Skin epidermis (tissue), 12 donors: ENCODE measurements at regions not wholly inside any gene's neighbourhood (a gene's known extent, or its start where the extent isn't known, plus 50 kb on each side); places are given as distances from the start of the nearest gene placed in this dataset.
"Not testable (repeated sequence)": the region's sequence is repeated elsewhere in the genome, so short reads cannot be mapped to it uniquely, and the experiment has no call there.

ENCODE experiments used
- H3K27ac ChIP-seq, 21 experiments: fragments of 200-600 bp; sonication (generic) in 11 of 21; one replicate each; pipeline ENCODE4 v1.5.0; 2020; ENCODE audit warnings: mild to moderate bottlenecking in 3 of 21, inconsistent platforms in 2 of 21, moderate library complexity in 2 of 21
- H3K4me3 ChIP-seq, 7 experiments: fragments of 200-600 bp; sonication (generic) in 2 of 7; one replicate each; pipeline ENCODE4 v1.5.0; 2020; ENCODE audit warnings: inconsistent platforms in 2 of 7, mild to moderate bottlenecking in 2 of 7, moderate library complexity in 1 of 7

DNA sequence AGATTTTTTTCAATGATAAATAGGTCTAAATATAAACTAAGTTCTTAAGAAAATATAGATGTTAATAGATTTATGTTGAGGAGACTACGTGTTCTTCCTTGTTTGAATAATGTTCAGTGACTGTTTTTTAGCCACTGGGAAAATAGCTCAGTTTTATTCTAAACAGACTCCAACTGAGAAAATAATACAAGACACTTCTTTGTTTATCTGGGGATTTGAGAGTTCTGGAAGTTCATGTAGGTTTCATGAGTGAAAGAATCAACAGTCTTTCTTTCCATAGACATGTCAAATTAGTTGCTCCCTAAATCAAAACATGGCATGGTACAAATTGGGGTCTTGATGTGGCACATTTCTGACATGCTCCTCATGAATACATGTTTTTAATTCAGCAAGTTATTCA is 177.7 kb downstream of the MREG start:
- Histone ChIP-seq H3K4me3 (no peak overlapping the region), H3K27ac (no peak overlapping the region)

GRCh38 chr2:215835231-215835630 is 178.1 kb downstream of the MREG start:
- H3K4me3 ChIP-seq, result no peak overlapping the region
- no peak overlapping the region for H3K27ac ChIP-seq

- Histone ChIP-seq H3K27ac (peak overlapping the region in 1 of 21 experiments; percentile 14), H3K4me3 (no peak overlapping the region)
These were observed 179.7 kb downstream of the MREG start for GRCh38 chr2:215833531-215834162.

DNA sequence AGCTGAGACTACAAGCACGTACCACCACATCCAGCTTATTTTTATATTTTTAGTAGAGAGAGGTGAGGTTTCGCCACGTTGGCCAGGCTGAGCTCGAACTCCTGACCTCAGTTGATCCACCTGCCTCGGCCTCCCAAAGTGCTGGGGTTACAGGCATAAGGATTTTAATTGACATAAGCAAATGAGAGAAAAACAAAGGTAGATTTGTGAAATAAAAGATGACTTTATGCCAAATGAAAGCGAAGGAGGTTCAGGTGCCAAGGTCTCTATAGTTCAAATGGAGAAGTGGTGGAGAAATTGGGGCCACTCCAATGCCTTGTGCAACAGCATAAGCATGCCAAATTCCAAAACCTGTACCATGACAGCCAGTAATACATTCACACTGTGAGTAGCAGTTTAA is 180.6 kb downstream of the MREG start:
- H3K4me3 ChIP-seq, result no peak overlapping the region
- no peak overlapping the region for H3K27ac ChIP-seq

DNA sequence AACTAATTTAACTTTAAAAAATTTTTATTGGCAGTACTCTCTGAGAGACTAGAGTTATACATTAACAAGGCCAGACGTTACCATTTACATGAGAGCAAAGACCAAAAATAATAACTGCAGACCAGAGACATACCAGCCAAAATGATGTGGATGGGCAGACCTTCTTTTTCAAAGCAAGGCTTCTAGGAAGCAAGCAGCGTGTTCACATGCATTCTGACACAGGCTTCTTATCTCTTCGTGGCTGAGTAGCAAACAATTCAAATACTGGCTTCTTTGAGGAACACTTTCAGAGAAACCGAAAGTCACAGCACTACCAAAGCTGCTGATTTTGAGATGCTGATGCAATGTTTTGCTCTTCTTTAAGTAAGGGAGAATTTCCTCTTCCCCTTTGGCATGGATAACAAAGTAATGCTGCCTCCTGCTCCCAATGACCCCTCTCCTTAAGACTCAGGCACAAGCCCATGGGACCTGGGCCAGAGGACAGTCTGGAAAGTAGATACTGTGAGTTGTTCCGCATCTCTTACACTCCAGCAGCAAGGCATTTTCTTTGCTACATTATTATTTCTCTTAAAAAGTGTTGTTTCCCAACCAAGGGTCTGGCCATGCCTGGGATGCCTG is 181.9 kb downstream of the MREG start:
- H3K27ac ChIP-seq, result peak overlapping the region in 9 of 21 experiments; percentile 5 to 61 (median 29)
- H3K4me3 ChIP-seq, result no peak overlapping the region

DNA sequence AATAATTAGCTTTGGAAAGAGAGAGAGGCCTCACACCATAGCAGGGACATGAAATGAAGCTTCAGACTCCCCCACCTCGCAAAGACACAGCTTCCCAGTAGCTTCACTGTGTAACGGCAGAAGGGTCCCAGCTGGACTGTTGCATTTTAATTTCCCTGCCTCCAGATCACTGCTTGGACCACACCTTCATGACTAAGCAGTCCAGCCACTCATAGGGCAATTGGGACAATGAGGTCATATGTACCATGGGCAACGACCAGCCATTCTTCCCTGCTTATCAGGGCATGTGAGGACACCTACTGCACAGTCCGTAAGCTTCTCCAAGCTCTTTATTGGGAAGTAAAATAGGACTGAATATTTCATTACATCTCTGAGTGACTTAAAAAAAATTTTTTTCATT is 183.0 kb downstream of the MREG start:
- Histone ChIP-seq H3K4me3 (no peak overlapping the region), H3K27ac (peak overlapping the region in 1 of 21 experiments; percentile 11)

GRCh38 chr2:215829261-215829660 is 184.1 kb downstream of the MREG start:
- no peak overlapping the region for H3K27ac ChIP-seq
- H3K4me3 ChIP-seq, result no peak overlapping the region

GRCh38 chr2:215828528-215829184 is 184.7 kb downstream of the MREG start:
- Histone ChIP-seq H3K27ac (no peak overlapping the region), H3K4me3 (no peak overlapping the region)

DNA sequence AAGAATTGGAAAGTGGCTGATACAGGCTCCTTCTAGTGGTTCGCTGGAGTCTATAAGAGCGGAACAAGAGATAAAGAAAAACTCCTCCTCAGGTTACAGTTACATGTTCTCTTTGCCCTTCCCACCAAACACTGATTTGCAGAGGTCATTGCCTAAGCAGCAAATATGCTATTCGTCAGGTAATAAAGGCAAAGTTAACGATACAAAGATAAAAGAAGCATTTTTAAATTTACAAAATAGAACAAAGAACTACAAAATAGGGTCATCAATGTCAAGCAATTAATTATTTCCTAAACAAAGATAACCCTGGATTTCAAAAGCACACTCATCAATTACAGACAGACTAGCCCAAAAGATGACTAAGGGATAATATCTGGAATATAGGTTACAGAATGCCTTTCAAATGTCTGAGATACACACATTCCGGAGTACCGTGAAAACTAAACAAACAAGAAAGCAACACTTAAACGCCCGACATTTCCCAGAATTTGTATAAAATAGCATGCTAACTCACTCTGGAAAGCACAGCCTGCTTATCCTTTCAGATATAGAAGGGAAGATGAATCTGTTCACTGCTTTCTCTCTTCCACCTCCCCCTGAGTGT is 186.4 kb downstream of the MREG start:
- peak overlapping the region in 3 of 21 experiments; percentile 11 to 74 (median 43) for H3K27ac ChIP-seq

DNA sequence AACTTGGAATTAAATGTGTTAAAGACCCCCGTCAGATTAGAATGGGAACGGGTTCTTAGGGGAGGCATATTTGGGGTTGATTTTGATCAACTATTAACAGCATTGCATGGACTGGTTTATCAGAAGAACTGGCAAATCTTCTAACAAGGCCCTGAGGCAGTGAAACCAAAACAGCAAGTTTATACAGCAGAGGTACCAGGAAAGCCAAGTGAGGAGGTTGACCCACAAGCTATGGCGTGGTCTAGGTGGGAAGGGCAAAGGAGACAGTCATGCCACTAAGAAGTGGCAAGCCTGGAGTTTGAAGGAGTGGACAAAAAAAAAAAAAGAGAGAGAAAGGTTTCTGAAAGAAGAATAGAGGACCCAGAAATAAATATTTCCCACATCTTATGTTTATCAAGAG is 187.0 kb downstream of the MREG start:
- peak overlapping the region in 3 of 21 experiments; percentile 33 to 74 (median 43) for H3K27ac ChIP-seq
- no peak overlapping the region for H3K4me3 ChIP-seq

More for the DNA sequence above, 186.4 kb downstream of the MREG start:
- no peak overlapping the region for H3K4me3 ChIP-seq

DNA sequence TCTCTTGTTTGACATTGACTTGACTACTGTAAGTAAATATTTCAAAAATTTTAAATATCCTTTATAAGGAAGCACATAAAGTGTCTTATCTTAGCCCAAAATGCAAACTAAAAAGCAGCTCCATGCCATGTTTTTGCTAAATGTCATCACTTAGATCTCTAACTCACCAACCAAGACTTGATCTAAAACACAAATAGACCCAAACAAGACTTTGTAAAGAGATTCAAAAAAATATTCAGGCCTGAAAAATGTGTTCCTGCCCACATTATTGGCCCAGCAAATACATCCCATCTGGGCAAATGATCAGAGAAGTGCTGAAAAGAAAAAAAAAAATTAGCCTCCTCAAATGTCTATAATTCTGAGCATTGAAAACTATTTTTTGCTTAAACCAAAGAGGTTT is 187.6 kb downstream of the MREG start:
- peak overlapping the region in 1 of 21 experiments; percentile 43 for H3K27ac ChIP-seq
- no peak overlapping the region for H3K4me3 ChIP-seq

GRCh38 chr2:215821298-215821697 is 192.1 kb downstream of the MREG start:
- not testable (repeated sequence) for H3K27ac ChIP-seq, H3K4me3 ChIP-seq

DNA sequence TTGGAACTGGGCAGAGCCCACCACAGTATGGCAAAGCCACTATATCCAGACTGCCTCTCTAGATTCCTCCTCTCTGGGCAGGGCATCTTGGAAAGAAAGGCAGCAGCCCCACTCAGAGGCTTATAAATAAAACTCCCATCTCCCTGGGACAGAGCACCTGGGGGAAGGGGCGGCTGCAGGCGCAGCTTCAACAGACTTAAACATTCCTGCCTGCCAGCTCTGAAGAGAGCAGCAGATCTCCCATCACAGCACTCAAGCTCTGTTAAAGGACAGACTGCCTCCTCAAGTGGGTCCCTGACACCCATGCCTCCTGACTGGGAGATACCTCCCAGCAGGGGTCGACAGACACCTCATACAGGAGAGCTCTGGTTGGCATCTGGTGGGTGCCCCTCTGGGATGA is 193.6 kb downstream of the MREG start:
- H3K27ac ChIP-seq, H3K4me3 ChIP-seq: not testable (repeated sequence)

DNA sequence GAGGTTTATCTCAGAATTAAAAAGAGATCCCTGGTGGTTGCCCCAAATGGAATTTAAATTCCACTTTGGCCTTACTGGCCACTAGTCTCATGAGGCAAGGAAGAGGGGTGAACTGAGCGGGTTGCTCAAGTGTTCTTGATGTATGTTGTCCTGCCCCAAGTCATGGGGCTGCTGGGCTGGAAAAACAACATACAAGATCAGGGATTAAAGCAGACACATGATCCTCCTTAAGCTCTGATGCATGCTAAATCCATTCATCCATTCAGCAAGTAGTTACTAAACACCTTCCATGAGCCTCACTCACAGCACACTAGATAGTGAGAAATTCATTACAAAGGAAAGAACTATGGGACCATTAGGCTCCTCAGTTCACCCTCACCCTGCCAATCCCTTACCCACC is 196.3 kb downstream of the MREG start:
- no peak overlapping the region for H3K27ac ChIP-seq
- H3K4me3 ChIP-seq, result no peak overlapping the region

DNA sequence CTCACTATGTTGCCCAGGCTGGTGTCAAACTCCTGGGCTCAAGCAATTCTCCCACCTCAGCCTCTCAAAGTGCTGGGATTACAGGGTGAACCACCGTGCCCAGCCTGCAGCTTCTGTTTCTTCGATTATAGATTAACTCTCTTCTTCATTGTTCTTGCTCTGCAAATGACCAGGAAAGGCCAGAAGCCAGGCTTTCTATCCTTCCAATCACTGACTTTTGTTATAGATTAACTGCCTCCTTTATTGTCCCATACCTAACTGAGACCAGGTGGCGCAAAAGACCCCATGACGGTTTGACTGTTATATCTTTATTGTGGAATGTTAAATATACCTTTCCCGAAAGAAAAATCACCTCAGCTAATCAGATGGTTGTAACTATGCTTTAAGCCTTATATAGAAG is 196.9 kb downstream of the MREG start:
- H3K27ac ChIP-seq, result no peak overlapping the region
- H3K4me3 ChIP-seq, result no peak overlapping the region

- Histone ChIP-seq H3K4me3 (no peak overlapping the region), H3K27ac (no peak overlapping the region)
These were observed 197.4 kb downstream of the MREG start for GRCh38 chr2:215815960-215816359.

GRCh38 chr2:215812966-215813365 is 200.4 kb downstream of the MREG start:
- no peak overlapping the region for H3K27ac ChIP-seq
- H3K4me3 ChIP-seq, result no peak overlapping the region

- Histone ChIP-seq H3K27ac (no peak overlapping the region), H3K4me3 (no peak overlapping the region)
These were observed 201.7 kb downstream of the MREG start for GRCh38 chr2:215811409-215812345.

DNA sequence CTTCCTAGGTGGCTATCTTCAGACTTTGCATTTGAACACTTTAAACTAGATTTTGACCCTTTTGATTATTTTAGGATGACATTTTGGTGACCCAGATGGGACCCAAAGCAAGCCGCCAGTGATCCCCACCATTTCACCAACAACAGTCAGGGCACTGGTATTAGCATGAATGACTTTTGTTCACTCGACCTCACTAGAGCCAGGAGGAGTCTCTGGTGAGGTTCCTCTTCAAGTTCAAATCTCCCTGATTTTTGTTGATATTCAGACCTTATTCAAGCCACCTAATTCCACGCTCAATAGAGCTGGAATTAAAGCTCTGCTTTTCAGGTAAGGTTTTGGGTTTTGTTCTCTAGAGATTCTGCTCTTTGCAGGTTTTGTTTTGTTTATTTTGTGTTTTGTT is 202.3 kb downstream of the MREG start:
- Histone ChIP-seq H3K4me3 (no peak overlapping the region), H3K27ac (no peak overlapping the region)

GRCh38 chr2:215808996-215809395 is 204.4 kb downstream of the MREG start:
- Histone ChIP-seq H3K4me3 (no peak overlapping the region), H3K27ac (no peak overlapping the region)
